Stimulated activated CD8-positive, alpha-beta memory T cell treated with anti-CD3 and anti-CD28 coated beads, Interleukin-4, amount 100 ng/mL, for 1 hour (primary cell): ENCODE measurements at regions not wholly inside any gene's neighbourhood (a gene's known extent, or its start where the extent isn't known, plus 50 kb on each side); places are given as distances from the start of the nearest gene placed in this dataset.

ENCODE experiments used
- DNase-seq, 2 donors: peaks; one replicate each; pipeline ENCODE4 v3.0.0-alpha.2; 2020; ENCODE audit warnings: low read depth in 2 of 2, low spot score in 1 of 2

GRCh38 chr6:8705435-8706020 is 270.2 kb upstream of the SLC35B3 start:
- DNase-seq, result no peak

- no peak for DNase-seq
Measured at GRCh38 chr6:8703059-8703458, 267.7 kb upstream of the SLC35B3 start.

- no peak for DNase-seq
Measured at GRCh38 chr6:8688821-8689220, 253.5 kb upstream of the SLC35B3 start.

GRCh38 chr6:8686077-8686476 is 250.7 kb upstream of the SLC35B3 start:
- DNase-seq, result no peak

- no peak for DNase-seq
Measured at GRCh38 chr6:8683204-8683603, 247.9 kb upstream of the SLC35B3 start.

GRCh38 chr6:8679823-8680222 is 244.5 kb upstream of the SLC35B3 start:
- no peak for DNase-seq

GRCh38 chr6:8678466-8678865 is 243.1 kb upstream of the SLC35B3 start:
- no peak for DNase-seq

- no peak for DNase-seq
Measured at GRCh38 chr6:8674126-8674525, 238.8 kb upstream of the SLC35B3 start.

GRCh38 chr6:8672882-8673281 is 237.5 kb upstream of the SLC35B3 start:
- no peak for DNase-seq

GRCh38 chr6:8670792-8671191 is 235.4 kb upstream of the SLC35B3 start:
- no peak for DNase-seq

GRCh38 chr6:8664700-8665099 is 229.4 kb upstream of the SLC35B3 start:
- no peak for DNase-seq

GRCh38 chr6:8664070-8664469 is 228.7 kb upstream of the SLC35B3 start:
- DNase-seq, result no peak

GRCh38 chr6:8659404-8660189 is 224.3 kb upstream of the SLC35B3 start:
- DNase-seq, result no peak

GRCh38 chr6:8658416-8658815 is 223.1 kb upstream of the SLC35B3 start:
- no peak for DNase-seq

GRCh38 chr6:8657522-8657921 is 222.2 kb upstream of the SLC35B3 start:
- DNase-seq, result no peak

GRCh38 chr6:8655670-8656454 is 220.5 kb upstream of the SLC35B3 start:
- DNase-seq, result no peak

GRCh38 chr6:8652710-8653109 is 217.4 kb upstream of the SLC35B3 start:
- DNase-seq, result no peak

GRCh38 chr6:8651998-8652397 is 216.7 kb upstream of the SLC35B3 start:
- no peak for DNase-seq

GRCh38 chr6:8645212-8645611 is 209.9 kb upstream of the SLC35B3 start:
- DNase-seq, result no peak

GRCh38 chr6:8644306-8644705 is 209.0 kb upstream of the SLC35B3 start:
- no peak for DNase-seq

GRCh38 chr6:8642854-8643253 is 207.5 kb upstream of the SLC35B3 start:
- no peak for DNase-seq

GRCh38 chr6:8642131-8642530 is 206.8 kb upstream of the SLC35B3 start:
- DNase-seq, result no peak
